ENCODE measurements at regions not wholly inside any gene's neighbourhood (a gene's known extent, or its start where the extent isn't known, plus 50 kb on each side); places are given as distances from the start of the nearest gene placed in this dataset.

DNA sequence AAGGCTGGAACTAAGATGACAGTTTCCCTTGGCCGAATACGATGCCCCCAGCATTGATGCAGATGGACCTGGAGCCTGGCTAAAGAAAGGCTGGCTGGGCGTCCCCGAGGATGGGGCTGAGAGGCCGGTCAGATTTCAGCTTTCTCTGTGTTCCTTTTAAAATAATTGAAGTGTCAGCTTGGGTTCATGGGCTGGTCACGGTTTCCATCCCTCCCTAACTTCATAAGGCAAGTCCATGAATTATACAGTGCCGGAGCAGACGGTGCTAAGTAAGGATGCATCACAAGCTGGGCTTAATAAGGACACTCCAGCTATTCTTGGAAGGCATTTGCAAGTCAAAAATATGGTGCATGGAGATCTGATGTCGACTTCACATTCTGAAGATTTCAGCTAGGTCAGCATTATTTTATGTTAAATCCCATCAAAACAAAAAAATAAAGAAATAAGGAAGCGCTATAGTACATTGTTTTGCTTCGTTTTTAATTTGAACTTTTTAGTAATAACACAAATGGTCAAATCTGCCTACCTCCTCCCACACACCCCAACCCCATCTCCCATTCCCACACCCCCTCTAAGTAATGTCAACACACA is 220.8 kb downstream of the RPLP1 start:
- TF ChIP-seq, protein P1, sequence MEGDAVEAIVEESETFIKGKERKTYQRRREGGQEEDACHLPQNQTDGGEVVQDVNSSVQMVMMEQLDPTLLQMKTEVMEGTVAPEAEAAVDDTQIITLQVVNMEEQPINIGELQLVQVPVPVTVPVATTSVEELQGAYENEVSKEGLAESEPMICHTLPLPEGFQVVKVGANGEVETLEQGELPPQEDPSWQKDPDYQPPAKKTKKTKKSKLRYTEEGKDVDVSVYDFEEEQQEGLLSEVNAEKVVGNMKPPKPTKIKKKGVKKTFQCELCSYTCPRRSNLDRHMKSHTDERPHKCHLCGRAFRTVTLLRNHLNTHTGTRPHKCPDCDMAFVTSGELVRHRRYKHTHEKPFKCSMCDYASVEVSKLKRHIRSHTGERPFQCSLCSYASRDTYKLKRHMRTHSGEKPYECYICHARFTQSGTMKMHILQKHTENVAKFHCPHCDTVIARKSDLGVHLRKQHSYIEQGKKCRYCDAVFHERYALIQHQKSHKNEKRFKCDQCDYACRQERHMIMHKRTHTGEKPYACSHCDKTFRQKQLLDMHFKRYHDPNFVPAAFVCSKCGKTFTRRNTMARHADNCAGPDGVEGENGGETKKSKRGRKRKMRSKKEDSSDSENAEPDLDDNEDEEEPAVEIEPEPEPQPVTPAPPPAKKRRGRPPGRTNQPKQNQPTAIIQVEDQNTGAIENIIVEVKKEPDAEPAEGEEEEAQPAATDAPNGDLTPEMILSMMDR (IDR thresholded peaks at IDR 0.05) = no peak
- TF ChIP-seq JUND (IDR thresholded peaks at IDR 0.05) (no peak), GABPA (IDR thresholded peaks at IDR 0.05; ENCODE audit: low read depth) (no peak), POLR2AphosphoS5 (IDR thresholded peaks at IDR 0.05; ENCODE audit: low read depth, low read length) (no peak), MEF2A (IDR thresholded peaks at IDR 0.05; ENCODE audit: borderline replicate concordance, low read depth) (no peak), TAF1 (IDR thresholded peaks at IDR 0.05; ENCODE audit: borderline replicate concordance, low read depth, low read length) (no peak), RCOR1 (IDR thresholded peaks at IDR 0.05; ENCODE audit: low read length) (no peak), SIN3A (IDR thresholded peaks at IDR 0.05; ENCODE audit: borderline replicate concordance, low read depth, low read length) (no peak), RFX5 (IDR thresholded peaks at IDR 0.05; ENCODE audit: low read length) (no peak)
- TF ChIP-seq, protein P2, sequence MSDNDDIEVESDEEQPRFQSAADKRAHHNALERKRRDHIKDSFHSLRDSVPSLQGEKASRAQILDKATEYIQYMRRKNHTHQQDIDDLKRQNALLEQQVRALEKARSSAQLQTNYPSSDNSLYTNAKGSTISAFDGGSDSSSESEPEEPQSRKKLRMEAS (IDR thresholded peaks at IDR 0.05; ENCODE audit: low read depth) = no peak
- TF ChIP-seq, protein P3, sequence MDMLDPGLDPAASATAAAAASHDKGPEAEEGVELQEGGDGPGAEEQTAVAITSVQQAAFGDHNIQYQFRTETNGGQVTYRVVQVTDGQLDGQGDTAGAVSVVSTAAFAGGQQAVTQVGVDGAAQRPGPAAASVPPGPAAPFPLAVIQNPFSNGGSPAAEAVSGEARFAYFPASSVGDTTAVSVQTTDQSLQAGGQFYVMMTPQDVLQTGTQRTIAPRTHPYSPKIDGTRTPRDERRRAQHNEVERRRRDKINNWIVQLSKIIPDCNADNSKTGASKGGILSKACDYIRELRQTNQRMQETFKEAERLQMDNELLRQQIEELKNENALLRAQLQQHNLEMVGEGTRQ (IDR thresholded peaks at IDR 0.05; ENCODE audit: borderline replicate concordance, low read depth, low read length) = no peak

Data from SK-N-SH (cell line).